ENCODE measurements at regions not wholly inside any gene's neighbourhood (a gene's known extent, or its start where the extent isn't known, plus 50 kb on each side); places are given as distances from the start of the nearest gene placed in this dataset.

GRCh38 chr3:82741346-82741745 lies 979.9 kb upstream of the GBE1 start:
- TF ChIP-seq POLR2A (IDR thresholded peaks at IDR 0.05) (no peak), CTCF (IDR thresholded peaks at IDR 0.05) (no peak)
